ENCODE measurements at regions not wholly inside any gene's neighbourhood (a gene's known extent, or its start where the extent isn't known, plus 50 kb on each side); places are given as distances from the start of the nearest gene placed in this dataset.

DNA sequence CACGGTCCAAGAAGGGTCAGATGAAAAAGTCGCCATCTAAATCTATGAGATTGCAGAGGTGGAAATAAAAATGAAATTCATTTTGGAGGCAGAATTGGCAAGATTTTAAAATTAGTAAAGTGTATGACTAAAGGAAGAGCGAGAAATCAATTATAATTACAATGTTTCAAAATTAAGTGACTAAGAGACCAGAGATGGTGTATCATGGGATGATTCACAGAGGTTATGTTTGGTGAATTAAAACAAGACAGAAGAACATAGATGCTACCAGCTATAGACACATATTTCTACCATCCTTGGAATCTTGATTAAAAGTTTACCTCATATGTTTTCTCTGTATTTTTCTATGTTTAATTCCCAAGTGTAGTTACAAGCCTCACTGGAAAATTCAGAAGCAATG is 308.9 kb upstream of the DNAJC19 start:
- no peak for TF ChIP-seq CTCF (IDR thresholded peaks at IDR 0.05; ENCODE audit: low read depth, low read length, poor library complexity, severe bottlenecking)
- TF ChIP-seq EZH2phosphoT487 (IDR thresholded peaks at IDR 0.05; ENCODE audit: borderline replicate concordance, low read length): no peak
